ENCODE measurements at regions not wholly inside any gene's neighbourhood (a gene's known extent, or its start where the extent isn't known, plus 50 kb on each side); places are given as distances from the start of the nearest gene placed in this dataset.

- H4K5ac ChIP-seq (ENCODE audit: insufficient read length, low read depth, low read length) = no peak overlapping the region
- no peak overlapping the region for H2BK20ac ChIP-seq (ENCODE audit: low read depth, low read length, poor library complexity, severe bottlenecking)
- H3K9me3 Mint-ChIP-seq = no peaks in the 10 kb centered on the region; a peak in 2 of 5 replicates
- H3K27me3 ChIP-seq (ENCODE audit: insufficient read depth, low read length) = no peaks in the 10 kb centered on the region
- H2BK15ac ChIP-seq (ENCODE audit: low read depth, low read length) = no peak overlapping the region
- no peak overlapping the region for H3K27ac Mint-ChIP-seq
- H3T11ph ChIP-seq (ENCODE audit: low read length) = no peak overlapping the region
- no peaks in the 10 kb centered on the region for H3K79me1 ChIP-seq (ENCODE audit: insufficient read depth, low read depth, low read length, poor library complexity, severe bottlenecking)
- H3K4ac ChIP-seq (ENCODE audit: low read depth, low read length) = no peak overlapping the region
- H2AK5ac ChIP-seq (ENCODE audit: insufficient read length, low read length) = no peak overlapping the region
- no peak overlapping the region for H2BK12ac ChIP-seq (ENCODE audit: insufficient read length, low read depth, low read length)
- H3K9me3 ChIP-seq (ENCODE audit: control insufficient read depth, low read depth, low read length) = no peaks in the 10 kb centered on the region
- no peak overlapping the region for H3K56ac ChIP-seq (ENCODE audit: insufficient read length, low read depth, low read length)
- H2AFZ ChIP-seq (ENCODE audit: low read length) = no peak overlapping the region
- no peak overlapping the region for H3K4me3 Mint-ChIP-seq
- H3K14ac ChIP-seq (ENCODE audit: insufficient read depth, low read length) = no peak overlapping the region
- no peak overlapping the region for H3K18ac ChIP-seq (ENCODE audit: insufficient read length, low read depth, low read length)
- no peak overlapping the region for H2BK5ac ChIP-seq (ENCODE audit: insufficient read length, low read length)
- H3K27ac ChIP-seq (ENCODE audit: insufficient read length, low read depth, low read length) = no peak overlapping the region
- H3K23ac ChIP-seq (ENCODE audit: insufficient read length, low read depth, low read length) = no peak overlapping the region
- peaks cover 14 to 51% (median 21%) of the 10 kb centered on the region in 3 experiments; a peak in 6 of 7 replicates for H3K36me3 Mint-ChIP-seq (ENCODE audit: insufficient read depth in 1 of 3, low read depth in 3 of 3)
- H3K27me3 Mint-ChIP-seq (ENCODE audit: low read depth) = no peaks in the 10 kb centered on the region
- no peak for DNase-seq
- no peak overlapping the region for H2BK120ac ChIP-seq (ENCODE audit: low read depth, low read length, poor library complexity, severe bottlenecking)
- TF ChIP-seq CTCF (conservative IDR thresholded peaks at IDR 0.05) = no peak
- no peaks in the 10 kb centered on the region for H3K79me2 ChIP-seq (ENCODE audit: insufficient read depth, low read length)
- peaks cover 21 to 27% of the 10 kb centered on the region in 2 experiments for H3K4me1 Mint-ChIP-seq
- no peak overlapping the region for H3K9ac ChIP-seq (ENCODE audit: extremely low read depth, insufficient read length, low read length)
- H4K91ac ChIP-seq (ENCODE audit: insufficient read length, low read depth, low read length) = no peak overlapping the region
- no peaks in the 10 kb centered on the region for H4K20me1 ChIP-seq (ENCODE audit: control insufficient read depth, insufficient read depth, insufficient read length)
- no peak overlapping the region for H3K4me2 ChIP-seq (ENCODE audit: insufficient read depth, insufficient read length, low read length)
- H3K23me2 ChIP-seq (ENCODE audit: insufficient read length, low read depth, low read length, poor library complexity, severe bottlenecking) = no peaks in the 10 kb centered on the region
- no CpG with 5 or more reads among the region's 2 CpGs for WGBS (ENCODE audit: extremely low coverage, insufficient read length, low lambda C conversion rate)
- no peaks in the 10 kb centered on the region; the same call in 1 of the 2 replicates for H3K4me1 ChIP-seq (ENCODE audit: insufficient read depth, low read length)
- no peak overlapping the region for H4K8ac ChIP-seq (replicated peaks; ENCODE audit: insufficient read length, low read depth, low read length)
Observed at GRCh38 chr6:144849920-144850319, 564.8 kb downstream of the UTRN start.

All from H9 (cell line).